Panc1 (cell line): ENCODE measurements at regions not wholly inside any gene's neighbourhood (a gene's known extent, or its start where the extent isn't known, plus 50 kb on each side); places are given as distances from the start of the nearest gene placed in this dataset.

Experiments
- ATAC-seq: fragments of 200-7000 bp; cut with Tn5 transposase; 2 replicates; pipeline ENCODE4 v1.9.1; 2020; ENCODE audit warnings: mild to moderate bottlenecking, moderate library complexity
- BruUV-seq: library from RNA; stranded (reverse); fragments of 400-500 nt; replicated peaks from 2 replicates; lab custom pipeline; 2021; lab: Mats Ljungman, UMichigan
- CTCF ChIA-PET: fragments of 300-600 bp; sonication (Branson Sonifier 250); formaldehyde crosslinking; loops from one replicate; lab custom pipeline; 2022; ENCODE audit warnings: antibody characterized with exemption; lab: Charles Lee
- POLR2A ChIA-PET: fragments of 300-600 bp; sonication (Branson Sonifier 250); formaldehyde crosslinking; loops from one replicate; lab custom pipeline; 2022; ENCODE audit warnings: antibody characterized with exemption; lab: Charles Lee
- DNase-seq: peaks from one replicate; pipeline ENCODE4 v3.0.0-alpha.2; 2010; ENCODE audit warnings: low read depth, low spot score
- H3K27ac ChIP-seq: 2 replicates; pipeline ENCODE4 v1.5.1; 2011; ENCODE audit warnings: mild to moderate bottlenecking, low read length, inconsistent platforms
- H3K27me3 ChIP-seq: fragments of 200-500 bp; sonication (Bioruptor generic); 2 replicates; pipeline ENCODE4 v1.6.0; 2014; ENCODE audit warnings: low read length, inconsistent platforms; ENCODE audit not compliant: control insufficient read depth, insufficient read depth
- H3K36me3 ChIP-seq: fragments of 200-500 bp; sonication (Bioruptor generic); 2 replicates; pipeline ENCODE4 v1.5.1; 2014; ENCODE audit warnings: inconsistent platforms, mild to moderate bottlenecking, low read length, moderate library complexity; ENCODE audit not compliant: control insufficient read depth, insufficient read depth
- H3K4me1 ChIP-seq: 2 replicates; pipeline ENCODE4 v1.5.1; 2011; ENCODE audit warnings: inconsistent platforms, mild to moderate bottlenecking, low read length, moderate library complexity; ENCODE audit not compliant: control insufficient read depth, insufficient read depth
- H3K4me3 ChIP-seq, 2 experiments: 2 replicates each; pipeline ENCODE4 v1.5.1; 2011 to 2012; ENCODE audit warnings: low read depth in 2 of 2, low read length in 2 of 2, mild to moderate bottlenecking in 2 of 2, inconsistent platforms in 1 of 2, moderate library complexity in 1 of 2
- H3K9me3 ChIP-seq: fragments of 200-500 bp; sonication (Bioruptor generic); 2 replicates; pipeline ENCODE4 v1.5.1; 2014; ENCODE audit warnings: low read depth, mild to moderate bottlenecking, inconsistent platforms, low read length, moderate library complexity; ENCODE audit not compliant: control insufficient read depth, insufficient read depth
- POLR2AphosphoS5 ChIP-seq: IDR thresholded peaks from 2 replicates; pipeline ENCODE4 v1.6.1; 2012; ENCODE audit warnings: mild to moderate bottlenecking, low read depth, low read length, moderate library complexity
- REST ChIP-seq, 2 experiments: IDR thresholded peaks; 2 replicates each; pipeline ENCODE4 v1.6.1; 2011 to 2012; ENCODE audit warnings: low read depth in 2 of 2, control low read depth in 1 of 2, low read length in 1 of 2, mild to moderate bottlenecking in 1 of 2, moderate library complexity in 1 of 2; ENCODE audit not compliant: insufficient read depth in 1 of 2
- SIN3A ChIP-seq: IDR thresholded peaks from 2 replicates; pipeline ENCODE4 v1.6.1; 2012; ENCODE audit warnings: low read depth, mild to moderate bottlenecking, low read length, moderate library complexity, borderline replicate concordance; ENCODE audit not compliant: insufficient read depth
- TCF7L2 ChIP-seq: IDR thresholded peaks from 2 replicates; pipeline ENCODE4 v1.6.1; 2011; ENCODE audit warnings: mild to moderate bottlenecking, low read depth, low read length, inconsistent platforms
- in situ Hi-C: cut with HindIII; loops from 2 replicates; pipeline ENCODE4 v1.10.0; 2016; ENCODE audit warnings: low sequenced_read_pairs, low pct_unique_long_range_greater_than_20kb
- intact Hi-C: fragments of 100-400 bp; cut with micrococcal nuclease; formaldehyde crosslinking; loops from one replicate; pipeline ENCODE4 v1.10.0; 2022; ENCODE audit not compliant: unreplicated experiment
- TF ChIP-seq, protein P1 (sequence below): fragments of 450-650 bp; IDR thresholded peaks from 2 replicates; pipeline ENCODE4 v1.5.1; 2017; ENCODE audit warnings: mild to moderate bottlenecking

DNA sequence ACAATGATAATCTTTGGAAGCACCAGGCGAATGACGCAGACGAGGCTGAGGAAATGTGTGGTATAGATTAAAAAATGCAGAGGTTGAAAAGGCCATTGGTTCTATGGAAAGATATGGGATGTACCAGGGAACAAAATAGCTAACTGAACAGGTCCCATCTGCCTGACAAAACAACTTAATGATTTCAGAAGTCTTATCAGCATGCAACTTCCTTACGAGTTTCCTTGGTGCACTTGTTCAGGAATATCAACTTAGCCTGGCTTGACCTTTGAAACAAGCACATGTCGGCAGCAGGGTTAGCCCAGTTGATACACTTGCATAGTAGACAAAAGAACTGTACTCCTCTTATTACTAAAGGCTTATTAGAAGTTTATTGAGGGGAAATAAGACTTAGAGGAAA lies 90.9 kb upstream of the CDH11 start:
- no TSS peak for BruUV-seq
- Histone ChIP-seq H3K4me3 (no peak overlapping the region), H3K36me3 (no peaks in the 10 kb centered on the region), H3K27me3 (no peaks in the 10 kb centered on the region), H3K9me3 (no peaks in the 10 kb centered on the region), H3K27ac (no peak overlapping the region), H3K4me1 (no peaks in the 10 kb centered on the region)
- DNase-seq (no peak), ATAC-seq (no peak)
- intact Hi-C loops, result no loop called here
- POLR2A ChIA-PET, result no interaction called here
- in situ Hi-C loops, result no loop called here
- TF ChIP-seq SIN3A (no peak), REST (IDR thresholded peaks at IDR 0.05; ENCODE audit: insufficient read depth in 1 of 2, low read depth in 2 of 2, low read length in 1 of 2) (no peak), POLR2AphosphoS5 (no peak), TCF7L2 (no peak)
- TF ChIP-seq, protein P1, sequence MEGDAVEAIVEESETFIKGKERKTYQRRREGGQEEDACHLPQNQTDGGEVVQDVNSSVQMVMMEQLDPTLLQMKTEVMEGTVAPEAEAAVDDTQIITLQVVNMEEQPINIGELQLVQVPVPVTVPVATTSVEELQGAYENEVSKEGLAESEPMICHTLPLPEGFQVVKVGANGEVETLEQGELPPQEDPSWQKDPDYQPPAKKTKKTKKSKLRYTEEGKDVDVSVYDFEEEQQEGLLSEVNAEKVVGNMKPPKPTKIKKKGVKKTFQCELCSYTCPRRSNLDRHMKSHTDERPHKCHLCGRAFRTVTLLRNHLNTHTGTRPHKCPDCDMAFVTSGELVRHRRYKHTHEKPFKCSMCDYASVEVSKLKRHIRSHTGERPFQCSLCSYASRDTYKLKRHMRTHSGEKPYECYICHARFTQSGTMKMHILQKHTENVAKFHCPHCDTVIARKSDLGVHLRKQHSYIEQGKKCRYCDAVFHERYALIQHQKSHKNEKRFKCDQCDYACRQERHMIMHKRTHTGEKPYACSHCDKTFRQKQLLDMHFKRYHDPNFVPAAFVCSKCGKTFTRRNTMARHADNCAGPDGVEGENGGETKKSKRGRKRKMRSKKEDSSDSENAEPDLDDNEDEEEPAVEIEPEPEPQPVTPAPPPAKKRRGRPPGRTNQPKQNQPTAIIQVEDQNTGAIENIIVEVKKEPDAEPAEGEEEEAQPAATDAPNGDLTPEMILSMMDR, result no peak
- CTCF ChIA-PET, result no interaction called here

GRCh38 chr16:65212240-65212639 lies 90.4 kb upstream of the CDH11 start:
- POLR2A ChIA-PET, result no interaction called here

More at GRCh38 chr16:65212240-65212639, 90.4 kb upstream of the CDH11 start:
- DNase-seq, result no peak
- H3K4me1 ChIP-seq, result no peaks in the 10 kb centered on the region
- H3K27ac ChIP-seq, result no peak overlapping the region
- ATAC-seq, result no peak
- in situ Hi-C loops, result no loop called here
- H3K4me3 ChIP-seq, result no peak overlapping the region
- CTCF ChIA-PET, result no interaction called here
- no TSS peak for BruUV-seq
- no peaks in the 10 kb centered on the region for H3K27me3 ChIP-seq
- H3K9me3 ChIP-seq, result no peaks in the 10 kb centered on the region
- H3K36me3 ChIP-seq, result no peaks in the 10 kb centered on the region
- intact Hi-C loops, result no loop called here
- no peak for TF ChIP-seq TCF7L2
- TF ChIP-seq REST (IDR thresholded peaks at IDR 0.05; ENCODE audit: insufficient read depth in 1 of 2, low read depth in 2 of 2, low read length in 1 of 2), result no peak
- TF ChIP-seq, protein P1, result no peak
- no peak for TF ChIP-seq SIN3A
- TF ChIP-seq POLR2AphosphoS5, result no peak
